HFF-Myc (cell line): ENCODE measurements at regions not wholly inside any gene's neighbourhood (a gene's known extent, or its start where the extent isn't known, plus 50 kb on each side); places are given as distances from the start of the nearest gene placed in this dataset.

Experiments used
- DNase-seq: peaks from one replicate; pipeline ENCODE4 v3.0.0-alpha.2; 2011; ENCODE audit warnings: low read depth; ENCODE audit errors: extremely low read depth
- H3K4me3 ChIP-seq: replicated peaks from 2 replicates; pipeline ENCODE4 v1.5.1; 2011; ENCODE audit warnings: low read depth, mild to moderate bottlenecking, control low read depth, low read length
- CTCF ChIP-seq: IDR thresholded peaks from 2 replicates; pipeline ENCODE4 v1.5.1; 2012; ENCODE audit warnings: mild to moderate bottlenecking, low read depth, low read length, control low read depth; ENCODE audit errors: missing control alignments

GRCh38 chr5:154535535-154535934 lies 57.5 kb upstream of the HAND1 start:
- no peak overlapping the region for H3K4me3 ChIP-seq
- DNase-seq = no peak
- no peak for TF ChIP-seq CTCF

GRCh38 chr5:154534457-154535050 lies 56.5 kb upstream of the HAND1 start:
- H3K4me3 ChIP-seq = no peak overlapping the region
- no peak for TF ChIP-seq CTCF
- DNase-seq = no peak

- DNase-seq = no peak
- H3K4me3 ChIP-seq = no peak overlapping the region
- no peak for TF ChIP-seq CTCF
Observed at GRCh38 chr5:154529282-154529681, 51.3 kb upstream of the HAND1 start.

GRCh38 chr5:154528005-154528594 lies 50.1 kb upstream of the HAND1 start:
- no peak for TF ChIP-seq CTCF

More at GRCh38 chr5:154528005-154528594, 50.1 kb upstream of the HAND1 start:
- no peak overlapping the region for H3K4me3 ChIP-seq
- DNase-seq = no peak
